Naive thymus-derived CD4-positive, alpha-beta T cell (primary cell): ENCODE measurements at regions not wholly inside any gene's neighbourhood (a gene's known extent, or its start where the extent isn't known, plus 50 kb on each side); places are given as distances from the start of the nearest gene placed in this dataset.
"Not testable (repeated sequence)": the region's sequence is repeated elsewhere in the genome, so short reads cannot be mapped to it uniquely, and the experiment has no call there.

Experiments used
- ATAC-seq: fragments of 150-1000 bp; cut with Tn5 transposase; 2 replicates; pipeline ENCODE4 v1.10.0; 2021; ENCODE audit warnings: mild to moderate bottlenecking, moderate library complexity
- CTCF ChIA-PET: fragments of 350-600 bp; sonication (Branson Sonifier 250); formaldehyde crosslinking; loops from one replicate; lab custom pipeline; 2021; ENCODE audit warnings: antibody characterized with exemption; lab: Charles Lee
- POLR2A ChIA-PET: fragments of 350-600 bp; sonication (Branson Sonifier 250); formaldehyde crosslinking; loops from one replicate; lab custom pipeline; 2021; ENCODE audit warnings: antibody characterized with exemption, inconsistent platforms; lab: Charles Lee
- DNase-seq, 9 donors: peaks; one replicate each; pipeline versions ENCODE4 v3.0.0 to v3.0.0-alpha.2; 2020 to 2022; ENCODE audit warnings: mixed read lengths in 1 of 9
- H3K27ac ChIP-seq: one replicate; pipeline ENCODE4 v1.7.0; 2013; ENCODE audit warnings: mild to moderate bottlenecking, low read depth, low read length, moderate library complexity
- H3K27me3 ChIP-seq, 2 donors: one replicate each; pipeline ENCODE4 v1.7.0; 2013; ENCODE audit warnings: low read length in 2 of 2, mild to moderate bottlenecking in 2 of 2, moderate library complexity in 2 of 2; ENCODE audit not compliant: control insufficient read depth in 2 of 2, insufficient read depth in 2 of 2
- H3K36me3 ChIP-seq, 3 experiments: 1 replicate in 2 of 3; 2 replicates in 1 of 3; pipeline ENCODE4 v1.7.0; 2013; ENCODE audit warnings: low read length in 3 of 3, mild to moderate bottlenecking in 3 of 3, moderate library complexity in 1 of 3; ENCODE audit not compliant: insufficient read depth in 3 of 3, control insufficient read depth in 2 of 3
- H3K4me1 ChIP-seq, 2 donors: one replicate each; pipeline ENCODE4 v1.7.0; 2013; ENCODE audit warnings: low read length in 2 of 2, mild to moderate bottlenecking in 2 of 2, moderate library complexity in 1 of 2; ENCODE audit not compliant: control insufficient read depth in 2 of 2, insufficient read depth in 2 of 2
- H3K4me3 ChIP-seq: 2 replicates; pipeline ENCODE4 v1.7.0; 2013; ENCODE audit warnings: mild to moderate bottlenecking, low read length
- H3K9me3 ChIP-seq, 3 experiments: 1 replicate in 2 of 3; 2 replicates in 1 of 3; pipeline ENCODE4 v1.7.0; 2013; ENCODE audit warnings: low read length in 3 of 3; ENCODE audit not compliant: control insufficient read depth in 2 of 3
- H3K27ac Mint-ChIP-seq, 9 donors: one replicate each; pipeline ENCODE4 v1.8.0; 2020 to 2022; ENCODE audit warnings: mixed read lengths in 9 of 9, mild to moderate bottlenecking in 8 of 9, moderate library complexity in 5 of 9, inconsistent platforms in 2 of 9
- H3K27me3 Mint-ChIP-seq, 5 donors: one replicate each; pipeline ENCODE4 v1.8.0; 2021 to 2022; ENCODE audit warnings: mixed read lengths in 5 of 5, mild to moderate bottlenecking in 1 of 5
- H3K36me3 Mint-ChIP-seq, 5 donors: one replicate each; pipeline ENCODE4 v1.8.0; 2020 to 2022; ENCODE audit warnings: mixed read lengths in 5 of 5, mild to moderate bottlenecking in 3 of 5, inconsistent platforms in 1 of 5
- H3K4me1 Mint-ChIP-seq, 7 donors: one replicate each; pipeline ENCODE4 v1.8.0; 2020 to 2022; ENCODE audit warnings: mixed read lengths in 7 of 7, mild to moderate bottlenecking in 3 of 7, inconsistent platforms in 1 of 7
- H3K4me3 Mint-ChIP-seq, 10 donors: one replicate each; pipeline ENCODE4 v1.8.0; 2020 to 2022; ENCODE audit warnings: mild to moderate bottlenecking in 10 of 10, mixed read lengths in 10 of 10, moderate library complexity in 6 of 10, inconsistent platforms in 2 of 10
- H3K9me3 Mint-ChIP-seq, 11 donors: one replicate each; pipeline ENCODE4 v1.8.0; 2020 to 2022; ENCODE audit warnings: mixed read lengths in 11 of 11, mild to moderate bottlenecking in 4 of 11, inconsistent platforms in 1 of 11, moderate library complexity in 1 of 11
- intact Hi-C, 2 donors: fragments of 100-400 bp; cut with micrococcal nuclease; formaldehyde crosslinking; loops; one replicate each; pipeline ENCODE4 v1.15.1; 2023

DNA sequence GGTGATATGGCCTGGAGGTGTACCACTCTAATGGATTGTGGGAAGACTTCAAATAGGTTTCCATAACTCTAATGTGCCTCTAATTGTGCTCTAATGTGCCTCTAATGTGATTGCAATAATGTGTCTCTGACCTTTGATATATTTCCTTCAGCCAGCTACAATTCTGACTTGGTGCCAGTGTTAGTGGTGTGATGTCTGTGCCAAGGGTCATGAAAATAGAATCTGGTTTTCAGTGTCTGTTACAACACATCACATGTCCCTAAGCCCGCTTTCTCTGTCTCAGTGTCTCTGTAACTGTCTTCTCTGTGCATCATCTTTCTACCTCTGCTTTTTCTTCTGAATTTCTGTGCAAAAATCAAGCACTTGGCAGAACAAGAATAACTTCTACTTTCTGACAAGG, 77.2 kb upstream of the ECI2 start:
- DNase-seq, result no peak
- Mint-ChIP-seq H3K36me3 (peaks cover 0 to 6% (median 4%) of the 10 kb centered on the region in 5 donors), H3K27ac (no peak overlapping the region), H3K9me3 (peaks cover 0 to 27% (median 9%) of the 10 kb centered on the region in 11 donors), H3K27me3 (peaks cover 0 to 8% (median 5%) of the 10 kb centered on the region in 5 donors), H3K4me3 (no peak overlapping the region), H3K4me1 (peaks cover 12 to 26% (median 23%) of the 10 kb centered on the region in 7 donors)
- Histone ChIP-seq H3K4me1 (peaks cover 0 to 16% of the 10 kb centered on the region in 2 donors), H3K27ac (no peak overlapping the region), H3K9me3 (peaks cover 0 to 5% (median 0%) of the 10 kb centered on the region in 3 experiments), H3K27me3 (no peaks in the 10 kb centered on the region), H3K4me3 (no peak overlapping the region), H3K36me3 (no peaks in the 10 kb centered on the region)
- intact Hi-C loops, result loop anchor here in 1 of 2 donors (5.0 kb wide), 1 partner anchor 55 kb away; no protein-coding TSS in a partner anchor
- ChIA-PET POLR2A (no interaction called here), CTCF (no interaction called here)
- no peak for ATAC-seq

DNA sequence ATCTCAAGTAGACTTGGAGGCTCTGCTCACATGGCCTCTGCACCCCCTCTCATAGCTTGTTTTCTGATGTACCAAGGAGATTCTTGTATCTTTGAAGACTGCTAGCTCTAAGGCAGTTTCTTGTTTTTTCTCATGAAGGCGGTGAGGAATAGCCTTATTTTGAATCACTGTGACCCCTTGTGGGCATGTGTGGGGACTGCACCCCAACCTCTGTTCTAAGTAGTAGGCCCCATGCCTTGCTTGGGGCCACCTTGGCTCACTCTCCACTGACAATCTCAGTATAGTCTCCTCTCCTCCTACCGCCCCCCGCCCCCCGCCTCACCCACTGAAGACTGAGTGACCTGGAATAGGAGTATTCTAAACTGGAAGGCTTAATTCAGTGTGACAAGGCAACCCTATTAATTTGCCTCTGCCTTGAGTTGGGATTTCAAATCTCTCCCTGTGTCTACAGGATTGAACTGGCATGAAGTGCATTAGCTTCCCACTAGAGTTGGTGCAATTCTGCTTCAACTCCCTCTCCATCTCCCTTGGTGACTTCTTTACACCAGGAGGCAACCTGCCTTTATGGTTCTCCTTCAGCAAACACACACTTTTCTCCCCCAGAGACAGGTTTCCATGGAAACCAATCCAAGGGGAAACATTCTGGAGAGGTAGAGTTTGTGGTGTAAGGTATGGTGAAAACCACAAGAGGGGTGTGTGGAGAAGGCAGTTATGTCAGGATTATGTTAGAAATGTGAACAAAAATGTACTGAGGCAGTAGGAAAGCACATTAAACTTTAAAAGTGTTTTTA, 75.4 kb upstream of the ECI2 start:
- Histone ChIP-seq H3K27ac (no peak overlapping the region), H3K4me1 (peaks cover 0 to 16% of the 10 kb centered on the region in 2 donors), H3K4me3 (no peak overlapping the region), H3K36me3 (no peaks in the 10 kb centered on the region), H3K9me3 (peaks cover 0 to 5% (median 0%) of the 10 kb centered on the region in 3 experiments), H3K27me3 (no peaks in the 10 kb centered on the region)
- ATAC-seq (peak; percentile 86), DNase-seq (peak; percentile 17 to 56 (median 45))
- H3K36me3 Mint-ChIP-seq, result peaks cover 0 to 7% (median 1%) of the 10 kb centered on the region in 5 donors
- H3K9me3 Mint-ChIP-seq, result peaks cover 0 to 27% (median 9%) of the 10 kb centered on the region in 11 donors
- intact Hi-C loops, result loop anchor here (1.0 to 5.0 kb wide), 5 partner anchors 54 to 726 kb away; no protein-coding TSS in a partner anchor
- H3K27me3 Mint-ChIP-seq, result peaks cover 0 to 7% (median under 1%) of the 10 kb centered on the region in 5 donors
- peaks cover 12 to 36% (median 23%) of the 10 kb centered on the region in 7 donors for H3K4me1 Mint-ChIP-seq
- POLR2A ChIA-PET, result interaction anchor here (0.6 kb wide), 1 partner anchor 220 kb away, joined by 4 read pairs; no protein-coding TSS in a partner anchor
- peak overlapping the region in 5 of 10 donors; percentile 1 to 59 (median 25) for H3K4me3 Mint-ChIP-seq
- CTCF ChIA-PET, result interaction anchor here (0.6 to 1.4 kb wide), 8 partner anchors 56 to 931 kb away, joined by 3 to 8 read pairs (median 4); no protein-coding TSS in a partner anchor
- peak overlapping the region in 6 of 9 donors; percentile 14 to 70 (median 52) for H3K27ac Mint-ChIP-seq

DNA sequence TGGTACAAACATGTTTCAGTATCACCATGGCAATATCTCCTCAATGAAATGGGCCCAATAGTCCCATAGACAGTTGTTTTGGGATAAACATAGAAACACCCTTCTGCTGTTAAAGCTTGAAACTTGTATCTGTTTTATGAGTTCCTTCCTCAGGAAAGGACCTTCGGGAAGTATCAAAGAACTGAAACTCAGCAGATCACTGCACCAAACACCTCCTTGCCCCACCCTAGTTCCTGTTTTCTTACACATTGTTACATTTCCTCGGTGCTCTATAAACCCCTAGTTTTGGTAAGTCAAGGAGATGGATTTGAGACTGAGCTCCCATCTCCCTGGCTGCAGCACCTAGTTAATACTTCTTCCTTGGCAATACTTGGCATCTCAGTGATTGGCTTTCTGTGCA, 73.8 kb upstream of the ECI2 start:
- Histone ChIP-seq H3K9me3 (peaks cover 0 to 4% (median 0%) of the 10 kb centered on the region in 3 experiments), H3K27me3 (no peaks in the 10 kb centered on the region), H3K27ac (no peak overlapping the region), H3K4me1 (peaks cover 0 to 16% of the 10 kb centered on the region in 2 donors), H3K36me3 (no peaks in the 10 kb centered on the region), H3K4me3 (no peak overlapping the region)
- peaks cover 0 to 31% (median 14%) of the 10 kb centered on the region in 11 donors for H3K9me3 Mint-ChIP-seq
- DNase-seq (peak in 1 of 9 donors; percentile 2), ATAC-seq (no peak)
- intact Hi-C loops, result no loop called here
- ChIA-PET CTCF (interaction anchor here (1.4 kb wide), 1 partner anchor 54 kb away, joined by 8 read pairs; no protein-coding TSS in a partner anchor), POLR2A (interaction anchor here (0.6 kb wide), 1 partner anchor 63 kb away, joined by 3 read pairs; no protein-coding TSS in a partner anchor)
- peak overlapping the region in 6 of 9 donors; percentile 34 to 83 (median 58) for H3K27ac Mint-ChIP-seq
- H3K4me3 Mint-ChIP-seq, result peak overlapping the region in 7 of 10 donors; percentile 26 to 69 (median 62)
- H3K36me3 Mint-ChIP-seq, result peaks cover 8 to 16% (median 10%) of the 10 kb centered on the region in 5 donors
- peaks cover 4 to 20% (median 15%) of the 10 kb centered on the region in 5 donors for H3K27me3 Mint-ChIP-seq
- H3K4me1 Mint-ChIP-seq, result peaks cover 12 to 42% (median 23%) of the 10 kb centered on the region in 7 donors

DNA sequence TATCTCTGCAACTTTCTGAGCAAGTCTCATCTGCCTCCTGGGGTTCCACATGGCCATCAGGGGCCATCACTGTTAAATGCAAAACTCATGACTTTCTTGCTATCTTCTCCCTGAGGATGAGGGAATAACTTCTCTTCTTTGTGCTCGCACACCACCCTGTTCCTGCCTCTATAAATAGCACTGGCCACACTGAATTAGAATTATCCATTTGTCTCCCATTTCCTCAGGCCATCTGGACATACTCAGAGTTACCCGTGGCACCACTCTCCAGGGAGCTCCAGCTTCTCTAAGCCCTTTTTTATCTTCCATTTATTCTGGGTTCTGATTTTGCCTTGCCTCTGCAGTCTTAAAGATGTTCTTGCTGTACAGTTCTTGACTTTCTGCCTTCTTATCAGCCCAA, 72.8 kb upstream of the ECI2 start:
- Histone ChIP-seq H3K4me3 (no peak overlapping the region), H3K27me3 (no peaks in the 10 kb centered on the region), H3K27ac (no peak overlapping the region), H3K9me3 (no peaks in the 10 kb centered on the region), H3K4me1 (peaks cover 0 to 16% of the 10 kb centered on the region in 2 donors), H3K36me3 (no peaks in the 10 kb centered on the region)
- Mint-ChIP-seq H3K27me3 (peaks cover 4 to 25% (median 17%) of the 10 kb centered on the region in 5 donors), H3K4me1 (peaks cover 12 to 42% (median 23%) of the 10 kb centered on the region in 7 donors), H3K36me3 (peaks cover 8 to 15% (median 10%) of the 10 kb centered on the region in 5 donors), H3K27ac (peak overlapping the region in 2 of 9 donors; percentile 52 to 73), H3K4me3 (no peak overlapping the region), H3K9me3 (peaks cover 0 to 25% (median 13%) of the 10 kb centered on the region in 11 donors)
- POLR2A ChIA-PET, result no interaction called here
- intact Hi-C loops, result no loop called here
- ATAC-seq (no peak), DNase-seq (no peak)
- CTCF ChIA-PET, result no interaction called here

DNA sequence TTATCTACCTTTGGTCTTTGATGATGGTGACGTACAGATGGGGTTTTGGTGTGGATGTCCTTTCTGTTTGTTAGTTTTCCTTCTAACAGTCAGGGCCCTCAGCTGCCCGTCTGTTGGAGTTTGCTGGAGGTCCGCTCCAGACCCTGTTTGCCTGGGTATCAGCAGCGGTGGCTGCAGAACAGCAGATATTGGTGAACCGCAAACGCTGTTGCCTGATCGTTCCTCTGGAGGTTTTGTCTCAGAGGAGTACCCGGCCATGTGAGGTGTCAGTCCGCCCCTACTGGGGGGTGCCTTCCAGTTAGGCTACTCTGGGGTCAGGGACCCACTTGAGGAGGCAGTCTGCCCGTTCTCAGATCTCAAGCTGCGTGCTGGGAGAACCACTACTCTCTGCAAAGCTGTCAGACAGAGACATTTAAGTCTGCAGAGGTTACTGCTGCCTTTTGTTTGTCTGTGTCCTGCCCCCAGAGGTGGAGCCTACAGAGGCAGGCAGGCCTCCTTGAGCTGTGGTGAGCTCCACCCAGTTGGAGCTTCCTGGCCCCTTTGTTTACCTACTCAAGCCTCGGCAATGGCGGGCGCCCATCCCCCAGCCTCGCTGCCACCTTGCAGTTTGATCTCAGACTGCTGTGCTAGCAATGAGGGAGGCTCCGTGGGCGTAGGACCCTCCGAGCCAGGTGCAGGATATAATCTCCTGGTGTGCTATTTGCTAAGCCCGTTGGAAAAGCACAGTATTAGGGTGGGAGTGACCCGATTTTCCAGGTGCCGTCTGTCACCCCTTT, 68.5 kb upstream of the ECI2 start:
- H3K4me3 Mint-ChIP-seq, H3K4me3 ChIP-seq, CTCF ChIA-PET, POLR2A ChIA-PET, intact Hi-C loops, DNase-seq, H3K27ac ChIP-seq, ATAC-seq, H3K27ac Mint-ChIP-seq, H3K36me3 ChIP-seq, H3K9me3 ChIP-seq, H3K27me3 ChIP-seq, H3K4me1 ChIP-seq: not testable (repeated sequence)
- H3K27me3 Mint-ChIP-seq, result peaks cover 4 to 32% (median 28%) of the 10 kb centered on the region in 5 donors
- peaks cover 7 to 17% (median 9%) of the 10 kb centered on the region in 5 donors for H3K36me3 Mint-ChIP-seq
- peaks cover 7 to 27% (median 9%) of the 10 kb centered on the region in 7 donors for H3K4me1 Mint-ChIP-seq
- peaks cover 0 to 26% (median 17%) of the 10 kb centered on the region in 11 donors for H3K9me3 Mint-ChIP-seq

DNA sequence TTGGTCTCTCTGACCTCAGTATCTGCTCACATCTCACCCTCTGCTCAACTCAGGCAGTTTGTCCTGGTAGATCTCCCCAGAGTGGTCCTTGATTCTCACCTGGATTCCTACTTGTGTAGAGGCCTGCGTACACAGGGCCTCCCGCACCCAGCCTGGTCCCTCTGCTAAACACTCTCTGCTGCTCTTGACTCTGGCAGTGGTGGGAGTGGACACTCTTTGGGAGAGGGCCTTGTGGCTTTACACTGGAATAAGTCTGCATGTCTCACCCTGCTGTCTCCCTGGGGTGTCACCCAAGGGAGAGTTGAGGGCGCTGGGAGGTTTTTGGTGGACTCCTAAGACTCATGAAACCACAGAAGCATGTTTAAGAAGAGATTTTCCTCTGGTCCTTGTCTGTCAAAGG, 57.3 kb upstream of the ECI2 start:
- POLR2A ChIA-PET, result no interaction called here
- Mint-ChIP-seq H3K27ac (no peak overlapping the region), H3K36me3 (peaks cover 0 to 4% (median 0%) of the 10 kb centered on the region in 5 donors), H3K4me1 (no peaks in the 10 kb centered on the region), H3K9me3 (peaks cover 0 to 3% (median 0%) of the 10 kb centered on the region in 11 donors), H3K4me3 (no peak overlapping the region), H3K27me3 (peaks cover 0 to 11% (median 2%) of the 10 kb centered on the region in 5 donors)
- H3K9me3 ChIP-seq, result no peaks in the 10 kb centered on the region
- H3K27ac ChIP-seq, result no peak overlapping the region
- CTCF ChIA-PET, result no interaction called here
- no peaks in the 10 kb centered on the region for H3K4me1 ChIP-seq
- no peak overlapping the region for H3K4me3 ChIP-seq
- intact Hi-C loops, result no loop called here
- DNase-seq, result no peak
- no peaks in the 10 kb centered on the region for H3K36me3 ChIP-seq
- no peaks in the 10 kb centered on the region for H3K27me3 ChIP-seq
- ATAC-seq, result no peak
